ENCODE measurements at regions not wholly inside any gene's neighbourhood (a gene's known extent, or its start where the extent isn't known, plus 50 kb on each side); places are given as distances from the start of the nearest gene placed in this dataset.
A peak's percentile ranks its signal among the peaks of the same experiment; 100 is the strongest.

DNA sequence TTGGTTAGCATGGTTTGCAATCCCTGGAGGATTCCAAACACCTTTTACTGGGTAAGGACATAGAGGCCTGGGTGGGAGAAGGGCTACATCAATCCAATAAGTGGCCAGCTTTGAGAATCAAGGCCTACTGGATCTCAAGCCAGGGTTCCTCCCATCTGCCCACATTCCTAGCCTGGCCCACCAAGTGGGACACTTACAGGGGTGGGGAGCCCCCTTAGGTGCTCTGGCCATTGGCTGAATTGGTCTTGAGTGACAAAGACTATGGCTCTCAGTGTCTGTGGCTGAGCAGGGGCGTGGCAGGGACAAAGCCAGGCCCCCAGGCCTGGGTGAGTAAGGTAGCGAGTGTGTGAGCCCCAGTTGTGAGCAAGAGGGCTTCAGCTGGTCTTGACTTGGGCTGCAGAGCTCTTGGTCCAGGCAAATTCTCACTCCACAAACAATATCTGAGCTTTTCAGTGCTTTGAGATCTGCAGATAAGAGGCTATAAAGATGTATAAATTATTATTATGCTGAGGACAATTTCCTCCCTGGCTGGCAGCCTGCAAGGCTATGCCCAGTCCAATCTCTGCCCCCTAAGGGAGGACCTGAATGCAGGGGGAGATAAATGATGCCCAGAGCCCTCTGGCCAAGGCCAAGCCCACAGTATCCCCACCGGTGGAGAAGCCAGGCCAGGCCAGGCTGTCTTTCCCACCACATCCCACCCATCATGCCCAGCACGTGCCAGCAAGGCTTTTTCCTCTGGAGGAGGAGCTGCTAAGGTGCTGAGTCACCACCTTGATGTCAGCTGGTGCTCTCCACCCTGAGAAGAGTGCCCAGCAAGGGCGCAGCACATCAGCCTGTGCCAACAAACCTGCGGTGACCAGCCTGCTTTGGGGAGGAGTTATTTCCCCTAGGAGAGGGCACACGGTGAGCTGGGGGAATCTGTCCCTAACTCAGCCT lies 80.7 kb upstream of the DUSP5 start:
- ATAC-seq (ENCODE audit: low read depth in 2 of 2) (no peak), DNase-seq (no peak)

DNA sequence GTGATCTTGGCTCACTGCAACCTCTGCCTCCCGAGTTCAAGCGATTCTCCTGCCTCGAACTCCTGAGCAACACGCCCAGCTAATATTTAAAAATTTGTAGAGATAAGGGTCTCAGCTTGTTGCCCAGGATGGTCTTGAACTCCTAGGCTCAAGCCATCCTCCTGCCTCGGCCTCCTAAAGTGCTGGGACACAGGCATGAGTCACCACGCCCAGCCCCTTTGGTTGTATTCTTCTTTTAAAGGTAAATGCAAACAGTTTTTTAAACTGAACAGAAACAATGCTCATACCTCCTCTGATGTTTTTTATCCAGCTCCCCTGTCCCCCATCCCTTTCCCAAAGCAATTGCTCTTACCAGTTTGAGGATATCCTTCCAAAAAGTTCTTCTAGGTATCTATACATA lies 79.5 kb upstream of the DUSP5 start:
- H3K27me3 Mint-ChIP-seq = peaks cover 4 to 19% (median 7%) of the 10 kb centered on the region in 3 donors
- H3K36me3 Mint-ChIP-seq = no peaks in the 10 kb centered on the region
- ATAC-seq (ENCODE audit: low read depth in 2 of 2) (no peak), DNase-seq (no peak)
- H3K4me3 Mint-ChIP-seq = no peak overlapping the region
- peaks cover 56 to 59% (median 59%) of the 10 kb centered on the region in 3 donors for H3K4me1 Mint-ChIP-seq
- no peaks in the 10 kb centered on the region for H3K9me3 Mint-ChIP-seq
- no peak overlapping the region for H3K27ac Mint-ChIP-seq

More for the DNA sequence above, 80.7 kb upstream of the DUSP5 start:
- no peak overlapping the region for H3K4me3 Mint-ChIP-seq
- peaks cover 60 to 70% (median 64%) of the 10 kb centered on the region in 3 donors for H3K4me1 Mint-ChIP-seq
- no peaks in the 10 kb centered on the region for H3K9me3 Mint-ChIP-seq
- no peaks in the 10 kb centered on the region for H3K36me3 Mint-ChIP-seq
- H3K27ac Mint-ChIP-seq = peak overlapping the region in 1 of 6 donors; percentile 27
- H3K27me3 Mint-ChIP-seq = peaks cover 4 to 19% (median 7%) of the 10 kb centered on the region in 3 donors

DNA sequence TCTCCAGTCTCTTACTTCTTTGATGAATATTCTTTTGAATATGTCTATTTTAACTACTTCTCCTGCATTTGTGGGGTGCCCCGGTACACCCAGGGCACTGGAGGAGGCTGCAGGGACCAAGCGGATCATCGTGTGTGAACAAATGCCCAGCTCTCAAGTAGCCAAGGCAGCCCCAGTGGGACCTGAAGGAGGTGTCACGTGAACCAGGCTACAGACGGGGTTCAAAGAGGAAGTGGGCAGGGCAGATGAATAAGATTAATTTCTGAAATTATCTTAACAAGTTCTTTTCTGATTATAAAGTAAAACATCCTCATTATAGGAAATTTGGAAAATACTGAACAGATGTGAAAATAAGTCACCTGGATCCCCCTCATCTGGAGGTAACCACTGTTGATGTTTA lies 78.4 kb upstream of the DUSP5 start:
- ATAC-seq (ENCODE audit: low read depth in 2 of 2) (no peak), DNase-seq (no peak)
- H3K27me3 Mint-ChIP-seq = peaks cover 4 to 19% (median 7%) of the 10 kb centered on the region in 3 donors
- no peaks in the 10 kb centered on the region for H3K36me3 Mint-ChIP-seq
- H3K9me3 Mint-ChIP-seq = no peaks in the 10 kb centered on the region
- H3K4me3 Mint-ChIP-seq = peak overlapping the region in 3 of 8 donors; percentile 10 to 48 (median 39)
- H3K4me1 Mint-ChIP-seq = peaks cover 51 to 53% (median 53%) of the 10 kb centered on the region in 3 donors
- peak overlapping the region; percentile 26 to 89 (median 62) for H3K27ac Mint-ChIP-seq

DNA sequence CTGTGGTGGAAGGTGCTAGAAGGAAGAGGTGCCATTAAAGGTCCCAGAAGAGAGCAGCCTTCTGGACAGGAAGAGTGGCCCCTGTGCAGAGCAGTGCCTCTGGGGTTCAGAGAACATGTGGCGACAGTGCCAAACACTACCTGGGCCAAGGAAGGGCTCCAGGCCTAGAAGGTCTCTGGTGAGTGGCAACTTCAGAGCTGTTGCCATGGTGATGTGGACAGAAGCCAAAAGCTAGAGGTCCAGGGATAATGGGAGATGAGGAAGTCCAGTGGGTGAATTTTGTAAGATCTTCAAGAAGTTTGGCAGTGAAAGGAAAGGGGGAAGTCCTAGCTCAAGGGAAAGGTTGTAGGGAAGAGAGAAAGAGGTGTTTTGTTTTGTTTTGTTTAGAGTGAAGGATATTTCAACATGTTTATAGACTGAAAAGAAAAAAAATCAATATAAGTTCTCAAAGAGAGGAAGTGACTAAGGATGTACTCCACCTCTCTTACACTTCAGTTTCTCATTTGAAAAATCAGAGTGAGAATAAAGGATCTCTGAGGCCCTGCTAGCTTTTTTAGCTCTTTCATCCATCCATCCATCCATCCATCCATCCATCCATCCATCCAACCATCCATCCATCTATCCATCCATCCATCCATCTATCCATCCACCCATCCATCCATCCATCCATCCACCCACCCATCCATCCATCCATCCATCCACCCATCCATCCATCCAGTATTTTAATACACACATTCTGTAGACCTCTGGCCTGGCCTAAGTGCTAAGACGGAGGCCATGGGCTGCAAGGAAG lies 77.1 kb upstream of the DUSP5 start:
- H3K4me3 Mint-ChIP-seq = peak overlapping the region in 3 of 8 donors; percentile 0 to 72 (median 69)
- H3K27me3 Mint-ChIP-seq = peaks cover 4 to 19% (median 7%) of the 10 kb centered on the region in 3 donors
- H3K9me3 Mint-ChIP-seq = no peaks in the 10 kb centered on the region
- H3K4me1 Mint-ChIP-seq = peaks cover 40 to 42% (median 40%) of the 10 kb centered on the region in 3 donors
- peak overlapping the region in 4 of 6 donors; percentile 19 to 91 (median 70) for H3K27ac Mint-ChIP-seq
- DNase-seq (no peak), ATAC-seq (ENCODE audit: low read depth in 2 of 2) (peak; percentile 48 to 56)
- no peaks in the 10 kb centered on the region for H3K36me3 Mint-ChIP-seq

DNA sequence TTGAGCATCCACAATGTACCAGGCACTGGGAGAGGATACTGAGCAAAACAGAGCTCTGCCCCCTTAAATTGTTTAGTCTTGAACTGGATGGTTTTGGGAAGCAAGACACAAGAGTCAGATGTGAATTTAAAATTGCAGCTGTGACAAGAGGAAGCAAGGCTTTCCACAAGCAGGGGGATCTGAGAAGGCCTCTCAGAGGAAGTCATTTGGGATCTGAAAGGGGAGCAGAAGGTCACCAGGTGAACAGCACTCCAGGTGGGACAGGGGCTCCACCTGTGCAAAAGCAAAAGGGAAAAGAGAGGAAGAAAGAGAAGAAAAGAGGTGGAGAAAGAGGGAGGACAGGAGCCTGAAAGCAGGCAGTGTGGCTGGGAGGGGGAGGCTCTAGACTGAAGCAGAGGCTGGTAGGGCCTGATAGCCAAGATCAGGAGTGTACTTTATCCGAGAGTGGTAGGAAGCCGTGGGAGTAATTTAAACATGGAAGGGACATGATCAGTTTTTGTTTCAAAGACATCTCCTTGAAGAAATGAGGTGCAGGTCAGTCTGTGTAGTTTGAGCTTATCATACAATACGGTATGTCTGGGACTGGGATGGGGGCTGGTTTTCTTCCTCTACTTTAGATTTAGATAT lies 76.1 kb upstream of the DUSP5 start:
- peak overlapping the region in 4 of 8 donors; percentile 6 to 44 (median 26) for H3K4me3 Mint-ChIP-seq

DNA sequence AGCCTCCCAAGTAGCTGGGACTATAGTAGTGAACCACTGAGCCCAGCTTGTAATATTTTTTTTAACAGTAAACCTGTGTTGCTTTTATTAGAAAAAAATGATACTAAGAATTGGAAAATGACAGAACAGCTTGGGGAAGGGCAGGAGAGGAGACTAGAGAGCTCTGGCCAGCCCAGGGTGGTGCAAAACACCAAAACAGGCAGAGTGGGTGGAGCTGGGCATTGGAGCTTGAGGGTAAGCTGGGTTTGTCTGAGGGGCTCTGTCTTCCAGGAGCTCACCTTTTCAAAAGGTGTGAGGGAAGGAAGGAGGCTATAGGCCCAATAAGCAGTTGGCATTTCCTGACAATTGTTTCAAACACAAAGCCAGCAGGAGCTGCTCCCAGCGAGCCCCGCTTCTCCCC lies 75.2 kb upstream of the DUSP5 start:
- H3K4me1 Mint-ChIP-seq = peaks cover 40 to 46% (median 41%) of the 10 kb centered on the region in 3 donors
- no peak for ATAC-seq (ENCODE audit: low read depth in 2 of 2)

More for the DNA sequence above, 76.1 kb upstream of the DUSP5 start:
- Mint-ChIP-seq H3K27ac (peak overlapping the region in 1 of 6 donors; percentile 65), H3K9me3 (no peaks in the 10 kb centered on the region), H3K4me1 (peaks cover 36 to 40% (median 39%) of the 10 kb centered on the region in 3 donors), H3K36me3 (no peaks in the 10 kb centered on the region), H3K27me3 (peaks cover 4 to 19% (median 7%) of the 10 kb centered on the region in 3 donors)
- DNase-seq (no peak), ATAC-seq (ENCODE audit: low read depth in 2 of 2) (no peak)

DNA sequence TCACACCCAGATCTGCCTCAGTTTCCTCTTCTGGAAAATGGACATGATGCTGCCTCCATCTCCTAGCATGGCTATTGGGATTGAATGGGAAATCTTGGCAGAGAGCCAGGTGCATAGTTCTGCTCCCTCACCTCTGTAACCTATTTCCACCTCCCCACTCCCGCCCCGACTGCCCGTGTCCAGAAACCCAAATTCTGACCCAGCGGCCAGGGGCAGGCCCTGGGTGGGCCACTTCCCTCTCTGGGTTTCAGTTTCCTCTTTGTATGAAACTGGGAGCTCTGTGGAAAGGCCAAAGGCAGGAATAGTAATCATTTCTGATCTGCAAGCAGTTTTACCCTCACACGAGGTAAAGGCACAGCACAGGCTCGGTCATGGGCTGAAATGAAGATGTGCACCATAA lies 74.1 kb upstream of the DUSP5 start:
- ATAC-seq (ENCODE audit: low read depth in 2 of 2) = no peak
- Mint-ChIP-seq H3K36me3 (no peaks in the 10 kb centered on the region), H3K27me3 (peaks cover 4 to 19% (median 7%) of the 10 kb centered on the region in 3 donors), H3K9me3 (no peaks in the 10 kb centered on the region), H3K4me1 (peaks cover 40 to 44% (median 44%) of the 10 kb centered on the region in 3 donors), H3K4me3 (peak overlapping the region in 1 of 8 donors; percentile 33), H3K27ac (peak overlapping the region in 1 of 6 donors; percentile 38)
- no peak for DNase-seq

More for the DNA sequence above, 75.2 kb upstream of the DUSP5 start:
- no peak for DNase-seq
- Mint-ChIP-seq H3K27ac (no peak overlapping the region), H3K36me3 (no peaks in the 10 kb centered on the region), H3K27me3 (peaks cover 4 to 19% (median 7%) of the 10 kb centered on the region in 3 donors), H3K9me3 (no peaks in the 10 kb centered on the region), H3K4me3 (no peak overlapping the region)

DNA sequence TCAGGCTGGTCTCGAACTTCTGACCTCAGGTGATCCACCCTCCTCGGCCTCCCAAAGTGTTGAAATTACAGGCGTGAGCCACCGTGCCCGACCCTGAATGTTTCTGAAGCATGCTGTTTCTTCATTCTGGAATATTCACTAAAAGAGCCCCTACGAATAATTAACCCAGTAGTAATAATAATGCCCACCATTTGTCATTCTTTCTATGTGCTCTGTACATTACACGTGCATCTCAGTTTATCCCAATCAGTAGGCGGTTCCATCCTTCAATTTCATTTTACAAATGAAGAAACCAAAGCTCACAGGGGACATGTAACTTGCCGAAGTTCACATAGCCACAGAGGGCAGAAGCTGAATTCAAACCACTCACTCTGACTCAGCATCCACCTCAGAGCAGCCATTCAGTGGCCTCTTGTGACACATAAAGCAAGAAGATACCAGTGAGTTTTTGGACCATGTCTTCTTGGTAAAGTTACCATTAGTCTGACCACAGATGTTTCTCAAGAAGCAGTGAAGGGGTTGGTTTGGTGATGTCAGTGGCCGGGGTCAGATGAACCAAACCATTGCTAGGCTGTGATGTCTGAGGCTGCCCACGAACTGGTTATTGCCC lies 71.9 kb upstream of the DUSP5 start:
- H3K36me3 Mint-ChIP-seq = no peaks in the 10 kb centered on the region
- no peak overlapping the region for H3K4me3 Mint-ChIP-seq
- DNase-seq (no peak), ATAC-seq (ENCODE audit: low read depth in 2 of 2) (no peak)
- no peaks in the 10 kb centered on the region for H3K9me3 Mint-ChIP-seq
- H3K4me1 Mint-ChIP-seq = peaks cover 34 to 37% (median 35%) of the 10 kb centered on the region in 3 donors
- H3K27me3 Mint-ChIP-seq = peaks cover 0 to 19% (median 10%) of the 10 kb centered on the region in 3 donors
- peak overlapping the region in 1 of 6 donors; percentile 8 for H3K27ac Mint-ChIP-seq

DNA sequence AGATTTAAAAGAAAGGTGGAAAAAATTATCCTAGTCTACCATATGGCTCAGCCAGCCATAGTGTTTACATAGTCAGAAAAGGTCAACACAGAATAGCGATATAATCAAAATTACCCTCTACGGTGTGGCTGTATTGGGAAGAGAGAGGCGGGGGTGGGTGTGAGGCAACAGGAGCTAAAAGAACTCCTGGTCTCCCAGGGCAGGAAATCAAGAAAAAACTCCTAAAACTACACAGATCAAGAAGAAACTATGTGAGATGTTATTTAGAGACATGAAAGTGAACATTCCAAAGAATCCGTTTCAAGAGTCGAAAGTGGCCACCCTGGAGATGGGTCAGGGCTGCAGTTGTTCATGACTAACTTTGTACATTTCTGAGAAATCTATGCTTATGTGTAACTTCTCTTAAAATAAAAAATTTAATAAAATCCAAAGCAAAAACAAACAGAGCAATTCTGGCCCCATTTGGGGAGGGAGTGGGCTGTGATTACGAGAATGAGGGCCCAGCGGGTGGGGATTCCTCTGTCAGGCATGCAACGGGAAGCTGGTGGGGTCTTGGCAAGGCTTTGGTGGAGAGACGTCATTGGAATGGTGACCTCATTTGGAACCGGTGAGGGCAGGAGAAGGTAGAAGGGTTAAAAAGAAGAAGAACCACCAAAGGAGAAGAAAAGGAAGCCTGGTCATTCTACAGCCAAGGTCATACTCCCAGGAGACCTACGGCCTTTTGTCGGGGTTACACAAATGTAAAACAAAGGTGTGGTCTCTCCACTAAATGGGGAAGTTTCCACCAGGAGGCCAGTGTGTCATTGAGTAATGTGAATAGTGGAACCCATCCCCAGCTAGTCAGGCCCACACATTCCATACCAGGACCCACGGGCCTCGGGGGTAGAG lies 71.2 kb upstream of the DUSP5 start:
- Mint-ChIP-seq H3K4me3 (peak overlapping the region in 1 of 8 donors; percentile 2), H3K27me3 (peaks cover 0 to 20% (median 12%) of the 10 kb centered on the region in 3 donors), H3K9me3 (no peaks in the 10 kb centered on the region), H3K4me1 (peaks cover 26 to 30% (median 28%) of the 10 kb centered on the region in 3 donors), H3K27ac (peak overlapping the region in 4 of 6 donors; percentile 8 to 57 (median 33)), H3K36me3 (no peaks in the 10 kb centered on the region)
- peak in 1 of 2 donors; percentile 41 for ATAC-seq (ENCODE audit: low read depth in 2 of 2)
- no peak for DNase-seq

DNA sequence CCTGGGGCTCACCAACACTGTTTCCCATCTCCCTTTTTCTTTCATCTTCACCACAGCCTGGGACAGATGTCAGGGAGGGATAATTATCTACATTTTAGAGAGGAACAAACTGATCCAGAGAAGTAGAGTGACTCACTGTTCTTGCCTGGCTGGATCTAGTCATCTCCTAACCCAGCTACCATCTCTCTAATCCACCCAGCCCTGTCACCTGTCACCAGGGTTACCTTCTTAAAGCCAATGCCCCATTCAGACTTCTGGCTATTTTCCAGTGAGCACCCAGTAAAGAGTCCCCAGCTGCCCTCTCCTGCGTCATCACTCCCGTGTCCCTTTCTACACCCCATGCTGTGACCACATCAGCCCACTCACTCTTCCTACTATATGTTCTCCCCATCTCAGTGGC lies 68.4 kb upstream of the DUSP5 start:
- DNase-seq (no peak), ATAC-seq (ENCODE audit: low read depth in 2 of 2) (no peak)
- peaks cover 0 to 4% (median 0%) of the 10 kb centered on the region in 7 donors for H3K9me3 Mint-ChIP-seq
- peaks cover 11 to 19% (median 16%) of the 10 kb centered on the region in 3 donors for H3K4me1 Mint-ChIP-seq
- peaks cover 3 to 24% (median 20%) of the 10 kb centered on the region in 3 donors for H3K27me3 Mint-ChIP-seq
- no peaks in the 10 kb centered on the region for H3K36me3 Mint-ChIP-seq
- H3K4me3 Mint-ChIP-seq = no peak overlapping the region
- H3K27ac Mint-ChIP-seq = peak overlapping the region in 2 of 6 donors; percentile 27 to 62

DNA sequence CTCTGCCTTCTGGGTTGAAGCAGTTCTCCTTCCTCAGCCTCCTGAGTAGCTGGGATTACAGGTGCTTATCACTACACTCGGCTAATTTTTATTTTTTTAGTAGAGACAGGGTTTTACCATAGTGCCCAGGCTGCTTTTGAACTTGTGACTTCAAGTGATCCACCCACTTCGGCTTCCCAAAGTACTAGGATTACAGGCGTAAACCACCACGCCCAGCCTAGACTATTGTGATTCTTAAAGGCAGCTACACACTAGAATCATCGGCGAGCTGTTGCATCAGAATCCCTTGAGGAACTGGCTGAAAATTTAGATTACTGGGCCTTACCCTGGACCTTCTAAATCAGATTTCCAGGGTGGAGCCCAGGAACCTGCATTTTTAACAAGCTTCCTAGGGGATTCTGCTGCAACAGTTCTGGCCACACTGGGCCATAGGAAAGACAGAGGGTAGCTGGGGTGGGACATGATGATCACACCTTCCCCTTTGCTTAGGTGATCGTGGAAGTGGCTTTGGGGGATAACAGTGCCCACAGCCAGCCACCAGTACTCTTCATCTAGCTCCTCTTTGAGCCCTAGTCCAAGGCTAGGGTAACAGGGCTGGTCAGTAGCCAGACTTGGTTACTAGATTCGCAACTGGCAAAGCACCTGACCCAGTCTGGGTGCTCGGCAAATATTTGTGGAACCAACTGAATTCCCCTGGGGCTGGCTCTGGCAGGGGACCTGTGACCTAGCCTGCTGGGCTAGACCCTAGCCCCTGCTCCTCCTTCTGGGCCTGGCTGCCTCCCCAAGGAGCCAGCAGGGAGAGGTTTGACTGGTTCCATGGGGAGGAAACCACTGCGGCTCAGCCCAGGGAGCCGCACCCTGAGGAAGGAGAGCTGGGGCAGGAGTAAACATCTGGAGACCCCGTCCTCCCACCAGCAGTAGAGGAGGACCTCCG lies 67.1 kb upstream of the DUSP5 start:
- no peak overlapping the region for H3K27ac Mint-ChIP-seq
- no peak for ATAC-seq (ENCODE audit: low read depth in 2 of 2)
- H3K27me3 Mint-ChIP-seq = peaks cover 3 to 24% (median 20%) of the 10 kb centered on the region in 3 donors

More for the DNA sequence above, 67.1 kb upstream of the DUSP5 start:
- Mint-ChIP-seq H3K9me3 (peaks cover 0 to 4% (median 0%) of the 10 kb centered on the region in 7 donors), H3K36me3 (no peaks in the 10 kb centered on the region), H3K4me3 (no peak overlapping the region), H3K4me1 (peaks cover 11 to 19% (median 16%) of the 10 kb centered on the region in 3 donors)
- no peak for DNase-seq

Measured in naive B cell (primary cell).